ENCODE measurements at regions not wholly inside any gene's neighbourhood (a gene's known extent, or its start where the extent isn't known, plus 50 kb on each side); places are given as distances from the start of the nearest gene placed in this dataset.

GRCh38 chr11:110966131-110966530 lies 253.9 kb upstream of the ARHGAP20 start:
- Mint-ChIP-seq H3K4me1 (no peaks in the 10 kb centered on the region), H3K4me3 (no peak overlapping the region), H3K27me3 (peaks cover 3 to 5% of the 10 kb centered on the region in 2 donors), H3K9me3 (peaks cover 0 to 4% (median 0%) of the 10 kb centered on the region in 8 donors), H3K27ac (no peak overlapping the region), H3K36me3 (no peaks in the 10 kb centered on the region)
- Histone ChIP-seq H3K4me1 (ENCODE audit: insufficient read depth, low read length) (no peaks in the 10 kb centered on the region), H3K4me3 (ENCODE audit: low read length in 2 of 2) (no peak overlapping the region), H3K27me3 (ENCODE audit: insufficient read depth, low read length) (no peaks in the 10 kb centered on the region), H3K9me3 (ENCODE audit: control insufficient read depth in 1 of 2, low read length in 2 of 2) (no peaks in the 10 kb centered on the region), H3K36me3 (ENCODE audit: insufficient read depth, low read length) (no peaks in the 10 kb centered on the region), H3K27ac (ENCODE audit: low read depth, low read length) (no peak overlapping the region)
- intact Hi-C loops (cut with micrococcal nuclease): no loop called here
- DNase-seq: no peak
- POLR2A ChIA-PET (ENCODE audit: partially characterized antibody): no interaction called here
- CTCF ChIA-PET (ENCODE audit: partially characterized antibody): no interaction called here

GRCh38 chr11:110962921-110963320 lies 250.7 kb upstream of the ARHGAP20 start:
- Histone ChIP-seq H3K4me3 (ENCODE audit: low read length in 2 of 2) (no peak overlapping the region), H3K27me3 (ENCODE audit: insufficient read depth, low read length) (no peaks in the 10 kb centered on the region), H3K36me3 (ENCODE audit: insufficient read depth, low read length) (no peaks in the 10 kb centered on the region), H3K27ac (ENCODE audit: low read depth, low read length) (no peak overlapping the region), H3K9me3 (ENCODE audit: control insufficient read depth in 1 of 2, low read length in 2 of 2) (no peaks in the 10 kb centered on the region), H3K4me1 (ENCODE audit: insufficient read depth, low read length) (no peaks in the 10 kb centered on the region)
- Mint-ChIP-seq H3K27ac (no peak overlapping the region), H3K36me3 (no peaks in the 10 kb centered on the region), H3K9me3 (peaks cover 0 to 2% (median 0%) of the 10 kb centered on the region in 8 donors), H3K4me3 (no peak overlapping the region), H3K4me1 (no peaks in the 10 kb centered on the region), H3K27me3 (peaks cover 2 to 6% of the 10 kb centered on the region in 2 donors)
- CTCF ChIA-PET (ENCODE audit: partially characterized antibody): no interaction called here
- no peak for DNase-seq
- POLR2A ChIA-PET (ENCODE audit: partially characterized antibody): no interaction called here
- intact Hi-C loops (cut with micrococcal nuclease): no loop called here

GRCh38 chr11:110960167-110960566 lies 247.9 kb upstream of the ARHGAP20 start:
- Histone ChIP-seq H3K36me3 (ENCODE audit: insufficient read depth, low read length) (no peaks in the 10 kb centered on the region), H3K4me3 (ENCODE audit: low read length in 2 of 2) (no peak overlapping the region), H3K9me3 (ENCODE audit: control insufficient read depth in 1 of 2, low read length in 2 of 2) (no peaks in the 10 kb centered on the region), H3K27ac (ENCODE audit: low read depth, low read length) (no peak overlapping the region), H3K27me3 (ENCODE audit: insufficient read depth, low read length) (no peaks in the 10 kb centered on the region), H3K4me1 (ENCODE audit: insufficient read depth, low read length) (no peaks in the 10 kb centered on the region)
- intact Hi-C loops (cut with micrococcal nuclease): no loop called here
- ChIA-PET POLR2A (ENCODE audit: partially characterized antibody) (no interaction called here), CTCF (ENCODE audit: partially characterized antibody) (no interaction called here)
- Mint-ChIP-seq H3K27me3 (peaks cover under 1 to 7% of the 10 kb centered on the region in 2 donors), H3K4me1 (no peaks in the 10 kb centered on the region), H3K4me3 (no peak overlapping the region), H3K27ac (no peak overlapping the region), H3K9me3 (peaks cover 0 to 2% (median 0%) of the 10 kb centered on the region in 8 donors), H3K36me3 (no peaks in the 10 kb centered on the region)
- no peak for DNase-seq

GRCh38 chr11:110958216-110958615 lies 246.0 kb upstream of the ARHGAP20 start:
- Mint-ChIP-seq H3K36me3 (no peaks in the 10 kb centered on the region), H3K27me3 (peaks cover 2 to 7% of the 10 kb centered on the region in 2 donors), H3K9me3 (peaks cover 0 to 2% (median 0%) of the 10 kb centered on the region in 8 donors), H3K4me3 (no peak overlapping the region), H3K4me1 (no peaks in the 10 kb centered on the region), H3K27ac (no peak overlapping the region)
- H3K4me1 ChIP-seq (ENCODE audit: insufficient read depth, low read length): no peaks in the 10 kb centered on the region
- no peak for DNase-seq
- intact Hi-C loops (cut with micrococcal nuclease): no loop called here
- CTCF ChIA-PET (ENCODE audit: partially characterized antibody): no interaction called here
- no peaks in the 10 kb centered on the region for H3K36me3 ChIP-seq (ENCODE audit: insufficient read depth, low read length)
- H3K4me3 ChIP-seq (ENCODE audit: low read length in 2 of 2): no peak overlapping the region
- H3K9me3 ChIP-seq (ENCODE audit: control insufficient read depth in 1 of 2, low read length in 2 of 2): no peaks in the 10 kb centered on the region
- no peaks in the 10 kb centered on the region for H3K27me3 ChIP-seq (ENCODE audit: insufficient read depth, low read length)
- POLR2A ChIA-PET (ENCODE audit: partially characterized antibody): no interaction called here
- H3K27ac ChIP-seq (ENCODE audit: low read depth, low read length): no peak overlapping the region

- Mint-ChIP-seq H3K27me3 (peaks cover 2 to 4% of the 10 kb centered on the region in 2 donors), H3K9me3 (no peaks in the 10 kb centered on the region), H3K4me3 (no peak overlapping the region), H3K4me1 (no peaks in the 10 kb centered on the region), H3K36me3 (no peaks in the 10 kb centered on the region), H3K27ac (no peak overlapping the region)
- no peaks in the 10 kb centered on the region for H3K9me3 ChIP-seq (ENCODE audit: control insufficient read depth in 1 of 2, low read length in 2 of 2)
- ChIA-PET CTCF (ENCODE audit: partially characterized antibody) (no interaction called here), POLR2A (ENCODE audit: partially characterized antibody) (no interaction called here)
- no peak overlapping the region for H3K4me3 ChIP-seq (ENCODE audit: low read length in 2 of 2)
- intact Hi-C loops (cut with micrococcal nuclease): no loop called here
- H3K36me3 ChIP-seq (ENCODE audit: insufficient read depth, low read length): no peaks in the 10 kb centered on the region
- H3K4me1 ChIP-seq (ENCODE audit: insufficient read depth, low read length): no peaks in the 10 kb centered on the region
- no peak for DNase-seq
- no peak overlapping the region for H3K27ac ChIP-seq (ENCODE audit: low read depth, low read length)
- no peaks in the 10 kb centered on the region for H3K27me3 ChIP-seq (ENCODE audit: insufficient read depth, low read length)
These were observed 243.5 kb upstream of the ARHGAP20 start for GRCh38 chr11:110955776-110956175.

- Histone ChIP-seq H3K4me3 (ENCODE audit: low read length in 2 of 2) (no peak overlapping the region), H3K27me3 (ENCODE audit: insufficient read depth, low read length) (no peaks in the 10 kb centered on the region), H3K9me3 (ENCODE audit: control insufficient read depth in 1 of 2, low read length in 2 of 2) (no peaks in the 10 kb centered on the region), H3K36me3 (ENCODE audit: insufficient read depth, low read length) (no peaks in the 10 kb centered on the region), H3K27ac (ENCODE audit: low read depth, low read length) (no peak overlapping the region), H3K4me1 (ENCODE audit: insufficient read depth, low read length) (no peaks in the 10 kb centered on the region)
- Mint-ChIP-seq H3K4me1 (no peaks in the 10 kb centered on the region), H3K27ac (no peak overlapping the region), H3K27me3 (peaks cover 2% of the 10 kb centered on the region in 2 donors), H3K9me3 (peaks cover 0 to 2% (median 0%) of the 10 kb centered on the region in 8 donors), H3K4me3 (no peak overlapping the region), H3K36me3 (no peaks in the 10 kb centered on the region)
- CTCF ChIA-PET (ENCODE audit: partially characterized antibody): no interaction called here
- intact Hi-C loops (cut with micrococcal nuclease): no loop called here
- DNase-seq: no peak
- POLR2A ChIA-PET (ENCODE audit: partially characterized antibody): no interaction called here
These were observed 239.8 kb upstream of the ARHGAP20 start for GRCh38 chr11:110951950-110952503.

- H3K9me3 Mint-ChIP-seq: peaks cover 0 to 2% (median 0%) of the 10 kb centered on the region in 8 donors
- H3K36me3 Mint-ChIP-seq: no peaks in the 10 kb centered on the region
- no peak overlapping the region for H3K27ac Mint-ChIP-seq
- H3K4me3 ChIP-seq (ENCODE audit: low read length in 2 of 2): no peak overlapping the region
- no peak overlapping the region for H3K4me3 Mint-ChIP-seq
- no peaks in the 10 kb centered on the region for H3K36me3 ChIP-seq (ENCODE audit: insufficient read depth, low read length)
- ChIA-PET POLR2A (ENCODE audit: partially characterized antibody) (no interaction called here), CTCF (ENCODE audit: partially characterized antibody) (no interaction called here)
- H3K9me3 ChIP-seq (ENCODE audit: control insufficient read depth in 1 of 2, low read length in 2 of 2): no peaks in the 10 kb centered on the region
- intact Hi-C loops (cut with micrococcal nuclease): no loop called here
- no peak for DNase-seq
- no peak overlapping the region for H3K27ac ChIP-seq (ENCODE audit: low read depth, low read length)
- no peaks in the 10 kb centered on the region for H3K4me1 ChIP-seq (ENCODE audit: insufficient read depth, low read length)
- no peaks in the 10 kb centered on the region for H3K4me1 Mint-ChIP-seq
- H3K27me3 Mint-ChIP-seq: peaks cover under 1 to 2% of the 10 kb centered on the region in 2 donors
- no peaks in the 10 kb centered on the region for H3K27me3 ChIP-seq (ENCODE audit: insufficient read depth, low read length)
These were observed 239.1 kb upstream of the ARHGAP20 start for GRCh38 chr11:110951037-110951949.

Measured in CD4-positive, alpha-beta memory T cell (primary cell).